GM12878 (cell line): ENCODE measurements at regions not wholly inside any gene's neighbourhood (a gene's known extent, or its start where the extent isn't known, plus 50 kb on each side); places are given as distances from the start of the nearest gene placed in this dataset.

Experiments used
- CBFB ChIP-seq: IDR thresholded peaks from 2 replicates; pipeline ENCODE4 v1.6.1; 2016; ENCODE audit warnings: antibody characterized with exemption, low read depth
- CEBPB ChIP-seq, 2 experiments: fragments of 150-350 bp in 1 of 2; IDR thresholded peaks; 2 replicates each; pipeline ENCODE4 v1.6.1; 2012 to 2014; ENCODE audit warnings: low read depth in 2 of 2, low read length in 2 of 2, borderline replicate concordance in 1 of 2, inconsistent platforms in 1 of 2
- E4F1 ChIP-seq: fragments of 450-650 bp; IDR thresholded peaks from 2 replicates; pipeline ENCODE4 v1.6.1; 2018; ENCODE audit warnings: borderline replicate concordance, mild to moderate bottlenecking; ENCODE audit not compliant: partially characterized antibody
- EGR1 ChIP-seq, 2 experiments: IDR thresholded peaks; 1 replicate in 1 of 2; 2 replicates in 1 of 2; pipeline ENCODE4 v1.6.1; 2011 to 2012; ENCODE audit warnings: low read depth in 2 of 2, low read length in 2 of 2, borderline replicate concordance in 1 of 2, mild to moderate bottlenecking in 1 of 2, moderate library complexity in 1 of 2
- MTA3 ChIP-seq: IDR thresholded peaks from 2 replicates; pipeline ENCODE4 v1.6.1; 2012; ENCODE audit warnings: low read length, inconsistent platforms, borderline replicate concordance
- NFYB ChIP-seq: IDR thresholded peaks from 2 replicates; pipeline ENCODE4 v1.6.1; 2011; ENCODE audit warnings: low read depth, mild to moderate bottlenecking, low read length, improper control_type of control experiment, moderate library complexity; ENCODE audit not compliant: insufficient read depth
- NR2F1 ChIP-seq: fragments of 450-650 bp; conservative IDR thresholded peaks from 2 replicates; pipeline ENCODE4 v1.6.1; 2017; ENCODE audit warnings: mild to moderate bottlenecking
- POLR2A ChIP-seq: IDR thresholded peaks from 2 replicates; pipeline ENCODE4 v1.6.1; 2011; ENCODE audit warnings: low read depth, mild to moderate bottlenecking, low read length
- RBBP5 ChIP-seq: fragments of 200-600 bp; sonication (generic); conservative IDR thresholded peaks from 2 replicates; pipeline ENCODE4 v1.6.1; 2016
- TCF12 ChIP-seq: IDR thresholded peaks from 2 replicates; pipeline ENCODE4 v1.6.1; 2011; ENCODE audit warnings: low read depth, mild to moderate bottlenecking, low read length
- TF ChIP-seq, protein P1 (sequence below): IDR thresholded peaks from 2 replicates; pipeline ENCODE4 v1.6.1; 2012; ENCODE audit warnings: low read depth, low read length, improper control_type of control experiment
- TF ChIP-seq, protein P2 (sequence below), 3 experiments: IDR thresholded peaks in 2 of 3; conservative IDR thresholded peaks in 1 of 3; 2 replicates each; pipeline ENCODE4 v1.5.1; 2011; ENCODE audit warnings: low read depth in 3 of 3, low read length in 3 of 3, mild to moderate bottlenecking in 3 of 3, control low read depth in 2 of 3, moderate library complexity in 2 of 3, inconsistent platforms in 1 of 3, mixed read lengths in 1 of 3; ENCODE audit not compliant: control insufficient read depth in 2 of 3, insufficient read depth in 1 of 3; ENCODE audit errors: extremely low read depth in 1 of 3
- TF ChIP-seq, protein P3 (sequence below): IDR thresholded peaks from 2 replicates; pipeline ENCODE4 v1.6.1; 2012; ENCODE audit warnings: low read depth, low read length, improper control_type of control experiment
- TF ChIP-seq, protein P4 (sequence below): fragments of 450-650 bp; IDR thresholded peaks from 2 replicates; pipeline ENCODE4 v1.6.1; 2016; ENCODE audit warnings: mild to moderate bottlenecking, moderate library complexity, borderline replicate concordance

DNA sequence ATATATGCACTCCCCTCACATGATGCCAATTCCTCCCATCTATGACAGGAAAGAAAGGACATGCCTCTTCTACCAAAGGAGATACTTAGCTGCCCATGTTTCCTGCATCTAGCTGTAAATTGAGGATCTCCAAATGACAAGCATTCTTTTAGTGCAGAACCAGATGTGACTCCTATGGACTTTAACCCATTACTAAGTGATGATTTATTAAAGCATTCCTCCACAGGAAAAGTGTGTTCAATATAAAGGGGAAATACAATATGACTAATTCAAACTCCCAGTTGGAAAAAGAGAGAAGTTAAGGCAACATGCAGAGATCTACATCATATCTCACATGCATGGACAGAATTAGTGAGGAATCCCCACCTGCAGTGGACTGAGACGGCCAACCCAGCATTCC, 221.3 kb downstream of the FAM76B start:
- TF ChIP-seq NR2F1 (no peak), POLR2A (no peak), E4F1 (no peak), NFYB (no peak), CEBPB (IDR thresholded peaks at IDR 0.05; ENCODE audit: borderline replicate concordance in 1 of 2, low read depth in 2 of 2, low read length in 2 of 2) (no peak), EGR1 (IDR thresholded peaks at IDR 0.05; ENCODE audit: borderline replicate concordance in 1 of 2, low read depth in 2 of 2, low read length in 2 of 2) (no peak), MTA3 (no peak), RBBP5 (no peak), TCF12 (no peak), CBFB (no peak)
- TF ChIP-seq, protein P1, sequence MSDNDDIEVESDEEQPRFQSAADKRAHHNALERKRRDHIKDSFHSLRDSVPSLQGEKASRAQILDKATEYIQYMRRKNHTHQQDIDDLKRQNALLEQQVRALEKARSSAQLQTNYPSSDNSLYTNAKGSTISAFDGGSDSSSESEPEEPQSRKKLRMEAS = no peak
- TF ChIP-seq, protein P2, sequence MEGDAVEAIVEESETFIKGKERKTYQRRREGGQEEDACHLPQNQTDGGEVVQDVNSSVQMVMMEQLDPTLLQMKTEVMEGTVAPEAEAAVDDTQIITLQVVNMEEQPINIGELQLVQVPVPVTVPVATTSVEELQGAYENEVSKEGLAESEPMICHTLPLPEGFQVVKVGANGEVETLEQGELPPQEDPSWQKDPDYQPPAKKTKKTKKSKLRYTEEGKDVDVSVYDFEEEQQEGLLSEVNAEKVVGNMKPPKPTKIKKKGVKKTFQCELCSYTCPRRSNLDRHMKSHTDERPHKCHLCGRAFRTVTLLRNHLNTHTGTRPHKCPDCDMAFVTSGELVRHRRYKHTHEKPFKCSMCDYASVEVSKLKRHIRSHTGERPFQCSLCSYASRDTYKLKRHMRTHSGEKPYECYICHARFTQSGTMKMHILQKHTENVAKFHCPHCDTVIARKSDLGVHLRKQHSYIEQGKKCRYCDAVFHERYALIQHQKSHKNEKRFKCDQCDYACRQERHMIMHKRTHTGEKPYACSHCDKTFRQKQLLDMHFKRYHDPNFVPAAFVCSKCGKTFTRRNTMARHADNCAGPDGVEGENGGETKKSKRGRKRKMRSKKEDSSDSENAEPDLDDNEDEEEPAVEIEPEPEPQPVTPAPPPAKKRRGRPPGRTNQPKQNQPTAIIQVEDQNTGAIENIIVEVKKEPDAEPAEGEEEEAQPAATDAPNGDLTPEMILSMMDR (IDR thresholded peaks at IDR 0.05 in 2 of 3, conservative IDR thresholded peaks at IDR 0.05 in 1 of 3; ENCODE audit: control insufficient read depth in 2 of 3, extremely low read depth in 1 of 3, insufficient read depth in 1 of 3, low read depth in 3 of 3, low read length in 3 of 3) = no peak
- TF ChIP-seq, protein P3, sequence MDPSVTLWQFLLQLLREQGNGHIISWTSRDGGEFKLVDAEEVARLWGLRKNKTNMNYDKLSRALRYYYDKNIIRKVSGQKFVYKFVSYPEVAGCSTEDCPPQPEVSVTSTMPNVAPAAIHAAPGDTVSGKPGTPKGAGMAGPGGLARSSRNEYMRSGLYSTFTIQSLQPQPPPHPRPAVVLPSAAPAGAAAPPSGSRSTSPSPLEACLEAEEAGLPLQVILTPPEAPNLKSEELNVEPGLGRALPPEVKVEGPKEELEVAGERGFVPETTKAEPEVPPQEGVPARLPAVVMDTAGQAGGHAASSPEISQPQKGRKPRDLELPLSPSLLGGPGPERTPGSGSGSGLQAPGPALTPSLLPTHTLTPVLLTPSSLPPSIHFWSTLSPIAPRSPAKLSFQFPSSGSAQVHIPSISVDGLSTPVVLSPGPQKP = no peak
- TF ChIP-seq, protein P4, sequence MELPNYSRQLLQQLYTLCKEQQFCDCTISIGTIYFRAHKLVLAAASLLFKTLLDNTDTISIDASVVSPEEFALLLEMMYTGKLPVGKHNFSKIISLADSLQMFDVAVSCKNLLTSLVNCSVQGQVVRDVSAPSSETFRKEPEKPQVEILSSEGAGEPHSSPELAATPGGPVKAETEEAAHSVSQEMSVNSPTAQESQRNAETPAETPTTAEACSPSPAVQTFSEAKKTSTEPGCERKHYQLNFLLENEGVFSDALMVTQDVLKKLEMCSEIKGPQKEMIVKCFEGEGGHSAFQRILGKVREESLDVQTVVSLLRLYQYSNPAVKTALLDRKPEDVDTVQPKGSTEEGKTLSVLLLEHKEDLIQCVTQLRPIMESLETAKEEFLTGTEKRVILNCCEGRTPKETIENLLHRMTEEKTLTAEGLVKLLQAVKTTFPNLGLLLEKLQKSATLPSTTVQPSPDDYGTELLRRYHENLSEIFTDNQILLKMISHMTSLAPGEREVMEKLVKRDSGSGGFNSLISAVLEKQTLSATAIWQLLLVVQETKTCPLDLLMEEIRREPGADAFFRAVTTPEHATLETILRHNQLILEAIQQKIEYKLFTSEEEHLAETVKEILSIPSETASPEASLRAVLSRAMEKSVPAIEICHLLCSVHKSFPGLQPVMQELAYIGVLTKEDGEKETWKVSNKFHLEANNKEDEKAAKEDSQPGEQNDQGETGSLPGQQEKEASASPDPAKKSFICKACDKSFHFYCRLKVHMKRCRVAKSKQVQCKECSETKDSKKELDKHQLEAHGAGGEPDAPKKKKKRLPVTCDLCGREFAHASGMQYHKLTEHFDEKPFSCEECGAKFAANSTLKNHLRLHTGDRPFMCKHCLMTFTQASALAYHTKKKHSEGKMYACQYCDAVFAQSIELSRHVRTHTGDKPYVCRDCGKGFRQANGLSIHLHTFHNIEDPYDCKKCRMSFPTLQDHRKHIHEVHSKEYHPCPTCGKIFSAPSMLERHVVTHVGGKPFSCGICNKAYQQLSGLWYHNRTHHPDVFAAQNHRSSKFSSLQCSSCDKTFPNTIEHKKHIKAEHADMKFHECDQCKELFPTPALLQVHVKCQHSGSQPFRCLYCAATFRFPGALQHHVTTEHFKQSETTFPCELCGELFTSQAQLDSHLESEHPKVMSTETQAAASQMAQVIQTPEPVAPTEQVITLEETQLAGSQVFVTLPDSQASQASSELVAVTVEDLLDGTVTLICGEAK = no peak
